OCI-LY7 (cell line): ENCODE measurements at regions not wholly inside any gene's neighbourhood (a gene's known extent, or its start where the extent isn't known, plus 50 kb on each side); places are given as distances from the start of the nearest gene placed in this dataset.

Experiments used
- BruUV-seq: library from RNA; stranded (reverse); fragments of 400-500 nt; replicated peaks from 2 replicates; lab custom pipeline; 2021; lab: Mats Ljungman, UMichigan
- CTCF ChIA-PET: fragments of 300-600 bp; sonication (Branson Sonifier 250); formaldehyde crosslinking; loops from one replicate; lab custom pipeline; 2022; ENCODE audit warnings: antibody characterized with exemption; ENCODE audit not compliant: unreplicated experiment; lab: Charles Lee
- POLR2A ChIA-PET: fragments of 300-600 bp; sonication (Branson Sonifier 250); formaldehyde crosslinking; loops from one replicate; lab custom pipeline; 2022; ENCODE audit warnings: antibody characterized with exemption; lab: Charles Lee
- DNase-seq: peaks from one replicate; pipeline ENCODE4 v3.0.0-alpha.2; 2015; ENCODE audit warnings: low spot score
- H2AFZ ChIP-seq: fragments of 200-600 bp; sonication (generic), shearing (Covaris generic); 2 replicates; pipeline ENCODE4 v1.6.1; 2014; ENCODE audit warnings: mild to moderate bottlenecking, antibody characterized with exemption, low read length, moderate library complexity
- H3K27ac ChIP-seq: fragments of 200-600 bp; sonication (generic); 2 replicates; pipeline ENCODE4 v1.5.1; 2014; ENCODE audit warnings: mixed run types, low read depth, mild to moderate bottlenecking, moderate library complexity, low read length, inconsistent platforms; ENCODE audit not compliant: poor library complexity, severe bottlenecking
- H3K36me3 ChIP-seq: fragments of 200-600 bp; sonication (generic); 2 replicates; pipeline ENCODE4 v1.6.1; 2014; ENCODE audit warnings: mild to moderate bottlenecking, antibody characterized with exemption, low read length, moderate library complexity, mixed read lengths; ENCODE audit not compliant: insufficient read depth
- H3K4me1 ChIP-seq: fragments of 200-600 bp; sonication (generic); 2 replicates; pipeline ENCODE4 v1.5.1; 2014; ENCODE audit warnings: mild to moderate bottlenecking, low read length; ENCODE audit not compliant: insufficient read depth, poor library complexity, severe bottlenecking
- H3K4me2 ChIP-seq: fragments of 200-600 bp; sonication (generic); 2 replicates; pipeline ENCODE4 v1.6.1; 2014; ENCODE audit warnings: mild to moderate bottlenecking, low read length
- H3K4me3 ChIP-seq: fragments of 200-600 bp; sonication (generic); 2 replicates; pipeline ENCODE4 v1.5.1; 2014; ENCODE audit warnings: mild to moderate bottlenecking, low read depth, low read length; ENCODE audit not compliant: poor library complexity, severe bottlenecking
- H3K79me2 ChIP-seq: fragments of 200-600 bp; sonication (generic); 2 replicates; pipeline ENCODE4 v1.6.1; 2016; ENCODE audit warnings: low read depth, mild to moderate bottlenecking, low read length, moderate library complexity, mixed read lengths; ENCODE audit not compliant: insufficient read depth
- H3K9me2 ChIP-seq: fragments of 200-600 bp; sonication (generic); 2 replicates; pipeline ENCODE4 v1.6.1; 2016; ENCODE audit warnings: mild to moderate bottlenecking, low read length, mixed read lengths; ENCODE audit not compliant: insufficient read depth
- H3K9me3 ChIP-seq: fragments of 200-600 bp; sonication (generic); 2 replicates; pipeline ENCODE4 v1.6.1; 2014; ENCODE audit warnings: mild to moderate bottlenecking, mixed run types, low read length, mixed read lengths
- H4K20me1 ChIP-seq: fragments of 200-600 bp; sonication (generic); 2 replicates; pipeline ENCODE4 v1.6.1; 2014; ENCODE audit warnings: mild to moderate bottlenecking, antibody characterized with exemption, low read length, moderate library complexity, mixed read lengths; ENCODE audit not compliant: insufficient read depth
- EZH2phosphoT487 ChIP-seq: fragments of 200-600 bp; sonication (generic); IDR thresholded peaks from 2 replicates; pipeline ENCODE4 v1.6.1; 2018; ENCODE audit warnings: low read depth, borderline replicate concordance, mild to moderate bottlenecking, mixed run types, antibody characterized with exemption, low read length, moderate library complexity, mixed read lengths
- intact Hi-C: fragments of 100-400 bp; cut with micrococcal nuclease; formaldehyde crosslinking; loops from one replicate; pipeline ENCODE4 v1.10.0; 2022; ENCODE audit not compliant: unreplicated experiment
- TF ChIP-seq, protein P1 (sequence below): fragments of 200-600 bp; sonication (generic); conservative IDR thresholded peaks from 2 replicates; pipeline ENCODE4 v1.5.1; 2014; ENCODE audit warnings: mild to moderate bottlenecking, antibody characterized with exemption, low read length, moderate library complexity, mixed read lengths

GRCh38 chr3:106707347-106707746, 669.9 kb upstream of the CCDC54 start:
- no TSS peak for BruUV-seq
- Histone ChIP-seq H3K4me1 (no peaks in the 10 kb centered on the region), H3K9me3 (no peaks in the 10 kb centered on the region), H4K20me1 (no peaks in the 10 kb centered on the region), H3K4me3 (no peak overlapping the region), H2AFZ (no peak overlapping the region), H3K4me2 (no peak overlapping the region), H3K36me3 (no peaks in the 10 kb centered on the region), H3K27ac (no peak overlapping the region), H3K79me2 (no peaks in the 10 kb centered on the region), H3K9me2 (no peaks in the 10 kb centered on the region)
- ChIA-PET POLR2A (no interaction called here), CTCF (no interaction called here)
- no peak for DNase-seq
- intact Hi-C loops = no loop called here
- TF ChIP-seq, protein P1, sequence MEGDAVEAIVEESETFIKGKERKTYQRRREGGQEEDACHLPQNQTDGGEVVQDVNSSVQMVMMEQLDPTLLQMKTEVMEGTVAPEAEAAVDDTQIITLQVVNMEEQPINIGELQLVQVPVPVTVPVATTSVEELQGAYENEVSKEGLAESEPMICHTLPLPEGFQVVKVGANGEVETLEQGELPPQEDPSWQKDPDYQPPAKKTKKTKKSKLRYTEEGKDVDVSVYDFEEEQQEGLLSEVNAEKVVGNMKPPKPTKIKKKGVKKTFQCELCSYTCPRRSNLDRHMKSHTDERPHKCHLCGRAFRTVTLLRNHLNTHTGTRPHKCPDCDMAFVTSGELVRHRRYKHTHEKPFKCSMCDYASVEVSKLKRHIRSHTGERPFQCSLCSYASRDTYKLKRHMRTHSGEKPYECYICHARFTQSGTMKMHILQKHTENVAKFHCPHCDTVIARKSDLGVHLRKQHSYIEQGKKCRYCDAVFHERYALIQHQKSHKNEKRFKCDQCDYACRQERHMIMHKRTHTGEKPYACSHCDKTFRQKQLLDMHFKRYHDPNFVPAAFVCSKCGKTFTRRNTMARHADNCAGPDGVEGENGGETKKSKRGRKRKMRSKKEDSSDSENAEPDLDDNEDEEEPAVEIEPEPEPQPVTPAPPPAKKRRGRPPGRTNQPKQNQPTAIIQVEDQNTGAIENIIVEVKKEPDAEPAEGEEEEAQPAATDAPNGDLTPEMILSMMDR = no peak
- TF ChIP-seq EZH2phosphoT487 = no peak

DNA sequence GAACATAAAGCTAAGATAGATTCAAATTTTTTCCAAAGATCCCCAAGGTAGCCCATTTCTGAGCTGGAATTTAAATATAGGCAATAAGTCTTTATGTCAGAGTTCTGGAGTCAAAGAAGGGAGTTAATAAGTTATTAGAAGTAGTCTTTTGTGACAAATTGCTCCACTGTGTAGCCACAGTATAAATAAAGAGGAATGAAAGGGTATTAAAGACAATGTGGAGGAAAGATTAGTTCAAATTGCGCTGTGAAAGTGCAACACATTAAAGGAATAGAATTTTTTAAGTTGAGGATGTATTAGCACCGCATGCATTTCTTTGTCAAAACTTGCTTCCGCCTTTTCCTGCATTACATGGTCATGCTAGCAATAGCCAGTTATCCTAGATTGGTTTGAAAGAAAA, 666.6 kb upstream of the CCDC54 start:
- Histone ChIP-seq H4K20me1 (no peaks in the 10 kb centered on the region), H3K27ac (no peak overlapping the region), H3K36me3 (no peaks in the 10 kb centered on the region), H3K4me2 (no peak overlapping the region), H2AFZ (no peak overlapping the region), H3K4me1 (no peaks in the 10 kb centered on the region), H3K9me2 (no peaks in the 10 kb centered on the region), H3K4me3 (no peak overlapping the region), H3K9me3 (no peaks in the 10 kb centered on the region), H3K79me2 (no peaks in the 10 kb centered on the region)
- ChIA-PET POLR2A (interaction anchor here (0.6 kb wide), 1 partner anchor 84 kb away, joined by 3 read pairs; no protein-coding TSS in a partner anchor), CTCF (no interaction called here)
- intact Hi-C loops = no loop called here
- no TSS peak for BruUV-seq
- TF ChIP-seq, protein P1 = no peak
- no peak for TF ChIP-seq EZH2phosphoT487
- no peak for DNase-seq

- H3K4me3 ChIP-seq = no peak overlapping the region
- ChIA-PET POLR2A (interaction anchor here (0.7 kb wide), 1 partner anchor 19 kb away, joined by 3 read pairs; no protein-coding TSS in a partner anchor), CTCF (no interaction called here)
- TF ChIP-seq, protein P1 = no peak
- TF ChIP-seq EZH2phosphoT487 = no peak
- no peaks in the 10 kb centered on the region for H3K9me2 ChIP-seq
- no peak for DNase-seq
- no peaks in the 10 kb centered on the region for H4K20me1 ChIP-seq
- no TSS peak for BruUV-seq
- H3K36me3 ChIP-seq = no peaks in the 10 kb centered on the region
- no peaks in the 10 kb centered on the region for H3K4me1 ChIP-seq
- no peaks in the 10 kb centered on the region for H3K79me2 ChIP-seq
- H2AFZ ChIP-seq = no peak overlapping the region
- H3K4me2 ChIP-seq = no peak overlapping the region
- intact Hi-C loops = no loop called here
- H3K27ac ChIP-seq = no peak overlapping the region
- no peaks in the 10 kb centered on the region for H3K9me3 ChIP-seq
These were observed 665.6 kb upstream of the CCDC54 start for GRCh38 chr3:106711650-106712049.
